HG03342 (cell line): ENCODE measurements at regions not wholly inside any gene's neighbourhood (a gene's known extent, or its start where the extent isn't known, plus 50 kb on each side); places are given as distances from the start of the nearest gene placed in this dataset.
"Not testable (repeated sequence)": the region's sequence is repeated elsewhere in the genome, so short reads cannot be mapped to it uniquely, and the experiment has no call there.

ENCODE experiments used
- ATAC-seq: cut with Tn5 transposase; IDR thresholded peaks from one replicate; pipeline ENCODE4 v1.9.1; 2021; ENCODE audit warnings: mild to moderate bottlenecking, moderate library complexity; ENCODE audit not compliant: unreplicated experiment

- no peak for ATAC-seq
Measured at GRCh38 chr13:81247711-81248110, 906.8 kb upstream of the SPRY2 start.

- no peak for ATAC-seq
Measured at GRCh38 chr13:81246556-81246955, 905.6 kb upstream of the SPRY2 start.

GRCh38 chr13:81244011-81244410 is 903.1 kb upstream of the SPRY2 start:
- no peak for ATAC-seq

GRCh38 chr13:81230386-81230785 is 889.5 kb upstream of the SPRY2 start:
- no peak for ATAC-seq

- ATAC-seq, result not testable (repeated sequence)
Measured at GRCh38 chr13:81226830-81227229, 885.9 kb upstream of the SPRY2 start.

GRCh38 chr13:81224209-81224833 is 883.4 kb upstream of the SPRY2 start:
- ATAC-seq, result no peak

GRCh38 chr13:81223778-81224177 is 882.9 kb upstream of the SPRY2 start:
- ATAC-seq, result no peak

GRCh38 chr13:81211713-81212112 is 870.8 kb upstream of the SPRY2 start:
- ATAC-seq, result no peak

GRCh38 chr13:81207636-81208035 is 866.7 kb upstream of the SPRY2 start:
- no peak for ATAC-seq

- ATAC-seq, result no peak
Measured at GRCh38 chr13:81207231-81207630, 866.3 kb upstream of the SPRY2 start.

- no peak for ATAC-seq
Measured at GRCh38 chr13:81203783-81204182, 862.9 kb upstream of the SPRY2 start.

GRCh38 chr13:81199956-81200355 is 859.0 kb upstream of the SPRY2 start:
- ATAC-seq, result no peak

- no peak for ATAC-seq
Measured at GRCh38 chr13:81197966-81198365, 857.0 kb upstream of the SPRY2 start.

GRCh38 chr13:81197483-81197882 is 856.6 kb upstream of the SPRY2 start:
- ATAC-seq, result no peak

- ATAC-seq, result no peak
Measured at GRCh38 chr13:81194362-81194761, 853.4 kb upstream of the SPRY2 start.

- ATAC-seq, result no peak
Measured at GRCh38 chr13:81184556-81185265, 843.8 kb upstream of the SPRY2 start.

- no peak for ATAC-seq
Measured at GRCh38 chr13:81172603-81173002, 831.7 kb upstream of the SPRY2 start.

GRCh38 chr13:81171065-81171647 is 830.2 kb upstream of the SPRY2 start:
- ATAC-seq, result peak; percentile 71

GRCh38 chr13:81163823-81164222 is 822.9 kb upstream of the SPRY2 start:
- not testable (repeated sequence) for ATAC-seq

GRCh38 chr13:81153478-81153877 is 812.6 kb upstream of the SPRY2 start:
- no peak for ATAC-seq

GRCh38 chr13:81148822-81149221 is 807.9 kb upstream of the SPRY2 start:
- ATAC-seq, result no peak

GRCh38 chr13:81146576-81146975 is 805.6 kb upstream of the SPRY2 start:
- not testable (repeated sequence) for ATAC-seq
